ENCODE measurements at regions not wholly inside any gene's neighbourhood (a gene's known extent, or its start where the extent isn't known, plus 50 kb on each side); places are given as distances from the start of the nearest gene placed in this dataset.

DNA sequence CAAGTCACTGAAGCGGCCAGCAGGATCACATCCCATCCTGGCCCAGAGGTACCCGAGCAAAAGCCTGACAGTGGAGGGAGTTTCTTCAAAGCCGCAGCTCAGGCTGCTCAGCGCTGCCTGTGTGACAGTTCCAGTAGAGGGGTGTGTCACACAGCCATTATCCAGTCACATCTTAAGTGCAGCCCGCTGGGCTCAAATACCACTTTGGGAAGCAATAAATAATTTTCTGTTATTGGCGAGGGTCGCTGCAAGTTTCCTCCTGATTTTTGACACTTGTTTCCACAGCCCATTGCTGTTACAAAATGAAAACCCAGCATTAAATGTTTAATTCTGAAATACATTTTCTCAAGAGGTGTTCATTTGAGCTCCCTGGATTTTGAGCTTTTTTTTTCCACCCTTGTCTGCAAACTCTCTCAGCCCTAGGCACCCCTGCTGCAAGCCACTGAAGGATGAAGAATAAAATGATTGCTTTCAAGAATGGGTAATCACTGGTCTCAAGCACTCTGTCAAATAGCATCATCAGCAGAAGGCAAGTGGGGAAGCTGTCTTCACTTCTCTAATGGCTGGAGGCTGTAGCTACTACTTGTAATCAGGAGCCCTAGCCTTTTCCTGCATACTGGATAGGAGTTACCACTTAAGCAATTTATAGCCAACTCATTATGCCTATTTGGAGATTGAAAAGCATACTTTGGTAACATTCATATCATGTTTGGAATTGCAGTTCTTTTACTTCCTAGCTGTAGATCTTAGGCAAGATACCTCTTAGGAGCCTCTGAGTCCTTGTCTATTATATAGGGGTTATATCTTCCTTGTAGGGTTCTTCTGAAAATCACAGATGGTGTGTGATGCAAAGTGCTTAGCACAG lies 373.7 kb downstream of the METTL15 start:
- H3K27me3 ChIP-seq (replicated peaks) = no peaks in the 10 kb centered on the region
- no peak overlapping the region for H3K4me3 ChIP-seq (ENCODE audit: low read depth, low read length)
- TF ChIP-seq CTCF (IDR thresholded peaks at IDR 0.05; ENCODE audit: low read depth, low read length, missing control alignments) = no peak
- H3K36me3 ChIP-seq (replicated peaks) = no peaks in the 10 kb centered on the region
- in situ Hi-C loops (cut with HindIII; ENCODE audit: low pct_ligation_motif_present, low sequenced_read_pairs) = no loop called here
- no peak overlapping the region for H3K27ac ChIP-seq
- DNase-seq = no peak

DNA sequence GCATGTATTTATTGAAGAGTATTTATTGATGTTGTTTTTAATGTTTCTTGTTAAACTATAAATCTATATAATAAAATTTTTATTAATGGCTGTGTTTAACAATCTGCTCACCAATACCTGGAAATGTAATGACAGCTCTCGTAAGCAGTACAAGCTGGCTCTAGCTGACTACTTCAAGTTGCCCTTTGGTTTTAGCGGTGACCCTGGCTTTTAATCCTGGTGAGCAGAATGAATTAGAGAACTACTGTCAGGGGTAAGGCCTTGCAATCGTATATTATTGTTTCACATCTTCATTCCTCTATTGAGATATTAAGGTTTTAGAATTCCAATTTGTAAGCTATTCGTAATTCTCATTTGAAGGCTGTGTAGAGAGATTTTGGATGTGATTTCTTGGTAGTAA lies 372.2 kb downstream of the METTL15 start:
- in situ Hi-C loops (cut with HindIII; ENCODE audit: low pct_ligation_motif_present, low sequenced_read_pairs) = no loop called here
- no peak for DNase-seq
- Histone ChIP-seq H3K36me3 (replicated peaks) (no peaks in the 10 kb centered on the region), H3K27ac (no peak overlapping the region), H3K4me3 (ENCODE audit: low read depth, low read length) (no peak overlapping the region), H3K27me3 (replicated peaks) (no peaks in the 10 kb centered on the region)
- TF ChIP-seq CTCF (IDR thresholded peaks at IDR 0.05; ENCODE audit: low read depth, low read length, missing control alignments) = no peak

- no peaks in the 10 kb centered on the region for H3K36me3 ChIP-seq (replicated peaks)
- no peak for TF ChIP-seq CTCF (IDR thresholded peaks at IDR 0.05; ENCODE audit: low read depth, low read length, missing control alignments)
- DNase-seq = no peak
- in situ Hi-C loops (cut with HindIII; ENCODE audit: low pct_ligation_motif_present, low sequenced_read_pairs) = no loop called here
- no peaks in the 10 kb centered on the region for H3K27me3 ChIP-seq (replicated peaks)
- no peak overlapping the region for H3K4me3 ChIP-seq (ENCODE audit: low read depth, low read length)
- H3K27ac ChIP-seq = no peak overlapping the region
Observed at GRCh38 chr11:28476864-28477263, 368.7 kb downstream of the METTL15 start.

DNA sequence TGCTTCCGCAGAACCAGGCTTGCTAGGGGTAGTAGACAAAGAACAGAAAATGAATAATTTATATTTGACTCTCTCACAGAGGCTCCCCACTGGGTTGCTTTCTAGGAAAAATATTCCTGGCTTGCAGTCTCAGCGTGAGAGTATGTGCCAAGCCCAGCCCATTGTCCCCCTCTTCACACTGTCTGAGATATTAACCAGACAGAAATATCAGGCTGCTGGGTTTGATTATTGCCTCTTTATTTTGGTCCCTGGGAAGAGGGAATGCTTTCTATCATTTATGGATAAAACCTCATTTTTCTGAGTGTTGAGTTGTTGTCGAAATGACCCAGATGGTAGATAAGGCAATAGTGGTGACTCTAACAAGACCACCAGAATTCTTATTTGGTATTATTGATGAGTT lies 367.9 kb downstream of the METTL15 start:
- peak; percentile 54 for DNase-seq
- Histone ChIP-seq H3K4me3 (ENCODE audit: low read depth, low read length) (no peak overlapping the region), H3K27ac (no peak overlapping the region), H3K36me3 (replicated peaks) (no peaks in the 10 kb centered on the region), H3K27me3 (replicated peaks) (no peaks in the 10 kb centered on the region)
- in situ Hi-C loops (cut with HindIII; ENCODE audit: low pct_ligation_motif_present, low sequenced_read_pairs) = no loop called here
- TF ChIP-seq CTCF (IDR thresholded peaks at IDR 0.05; ENCODE audit: low read depth, low read length, missing control alignments) = no peak

GRCh38 chr11:28472904-28473303 lies 364.7 kb downstream of the METTL15 start:
- in situ Hi-C loops (cut with HindIII; ENCODE audit: low pct_ligation_motif_present, low sequenced_read_pairs) = no loop called here
- Histone ChIP-seq H3K36me3 (replicated peaks) (no peaks in the 10 kb centered on the region), H3K4me3 (ENCODE audit: low read depth, low read length) (no peak overlapping the region), H3K27ac (no peak overlapping the region), H3K27me3 (replicated peaks) (no peaks in the 10 kb centered on the region)
- no peak for DNase-seq
- no peak for TF ChIP-seq CTCF (IDR thresholded peaks at IDR 0.05; ENCODE audit: low read depth, low read length, missing control alignments)

GRCh38 chr11:28471537-28471936 lies 363.3 kb downstream of the METTL15 start:
- TF ChIP-seq CTCF (IDR thresholded peaks at IDR 0.05; ENCODE audit: low read depth, low read length, missing control alignments) = no peak

More at GRCh38 chr11:28471537-28471936, 363.3 kb downstream of the METTL15 start:
- no peak for DNase-seq
- Histone ChIP-seq H3K4me3 (ENCODE audit: low read depth, low read length) (no peak overlapping the region), H3K27me3 (replicated peaks) (no peaks in the 10 kb centered on the region), H3K36me3 (replicated peaks) (no peaks in the 10 kb centered on the region), H3K27ac (no peak overlapping the region)
- in situ Hi-C loops (cut with HindIII; ENCODE audit: low pct_ligation_motif_present, low sequenced_read_pairs) = no loop called here

Measured in brain microvascular endothelial cell (primary cell).